NCI-H1930 (cell line): ENCODE measurements at regions not wholly inside any gene's neighbourhood (a gene's known extent, or its start where the extent isn't known, plus 50 kb on each side); places are given as distances from the start of the nearest gene placed in this dataset.

Source experiments
- DNase-seq, 2 experiments: peaks; one replicate each; lab custom pipeline; 2025; lab: John Stamatoyannopoulos, UW

GRCh38 chr9:28207657-28208056 is 634.4 kb upstream of the C9orf72 start:
- no peak for DNase-seq

GRCh38 chr9:28209130-28209529 is 635.8 kb upstream of the C9orf72 start:
- DNase-seq = no peak

DNA sequence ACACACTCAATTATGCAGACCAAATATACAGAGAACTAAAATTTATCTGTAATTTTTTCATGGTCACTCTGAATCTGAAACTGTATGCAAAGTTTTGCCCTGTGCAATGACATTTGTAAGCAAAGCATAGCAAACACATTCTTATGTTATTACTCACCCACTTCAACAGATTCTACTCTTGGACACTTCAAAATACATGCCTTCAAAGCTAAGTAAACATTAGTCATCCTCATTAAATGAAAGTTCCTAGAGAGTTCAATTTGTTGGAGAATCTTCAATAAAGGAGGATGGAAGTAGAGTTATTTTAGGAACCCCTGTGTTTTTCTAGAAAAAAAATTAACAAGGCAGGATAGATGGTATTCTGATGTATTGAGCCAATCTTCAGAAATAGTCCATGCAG is 639.7 kb upstream of the C9orf72 start:
- DNase-seq = no peak

DNA sequence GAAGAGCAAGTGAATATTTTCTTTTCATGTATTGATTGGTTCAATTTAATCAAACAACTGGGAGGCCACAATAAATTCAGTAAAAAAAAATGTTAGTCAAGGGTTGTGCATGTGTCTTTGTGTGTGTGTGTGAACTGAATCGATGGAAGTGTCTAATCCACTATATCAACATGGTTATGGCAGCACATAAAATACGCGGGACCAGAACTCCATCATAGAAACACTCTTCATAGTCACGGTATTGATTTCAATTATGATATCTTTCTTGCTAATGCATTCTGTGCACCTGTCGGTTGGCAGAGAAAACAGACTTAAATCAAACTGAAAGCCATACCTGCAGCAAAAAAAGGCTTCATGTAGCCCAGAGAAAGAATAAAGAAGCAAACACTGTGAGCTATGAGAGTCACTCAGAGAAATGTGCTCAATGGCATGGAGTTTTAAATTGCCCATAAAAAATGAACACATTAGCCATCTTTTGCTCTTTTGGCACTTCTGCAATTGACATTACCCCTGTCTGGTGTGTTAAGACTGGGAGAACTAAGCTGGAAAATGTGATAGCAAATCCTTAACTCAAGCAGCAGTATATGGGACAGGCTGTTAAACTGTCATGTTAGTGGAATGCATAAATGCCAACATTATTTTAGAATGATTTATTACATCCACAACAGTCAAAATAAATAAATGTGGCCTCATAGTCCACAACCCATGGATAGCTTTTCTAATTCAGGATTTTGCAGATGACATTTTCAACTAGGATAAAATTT is 642.4 kb upstream of the C9orf72 start:
- DNase-seq = no peak

DNA sequence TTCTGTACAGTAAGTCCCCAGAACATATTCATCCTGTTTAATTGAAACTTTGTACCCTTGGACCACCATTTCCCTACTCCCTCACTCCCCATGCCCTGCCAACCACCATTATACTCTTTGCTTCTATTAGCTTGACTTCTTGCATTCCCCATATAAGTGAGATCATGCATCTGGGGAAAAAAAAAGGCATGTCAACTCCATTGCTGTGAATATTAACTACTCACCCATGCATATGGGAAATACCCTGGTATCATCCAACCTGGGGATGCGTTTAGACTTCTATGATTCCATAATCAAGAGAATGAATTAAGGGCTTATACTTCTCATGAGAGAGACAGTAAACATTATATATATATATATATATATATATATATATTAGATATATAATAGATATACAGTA is 659.4 kb upstream of the C9orf72 start:
- DNase-seq = no peak

- DNase-seq = no peak
Observed at GRCh38 chr9:28234133-28234893, 661.0 kb upstream of the C9orf72 start.

DNA sequence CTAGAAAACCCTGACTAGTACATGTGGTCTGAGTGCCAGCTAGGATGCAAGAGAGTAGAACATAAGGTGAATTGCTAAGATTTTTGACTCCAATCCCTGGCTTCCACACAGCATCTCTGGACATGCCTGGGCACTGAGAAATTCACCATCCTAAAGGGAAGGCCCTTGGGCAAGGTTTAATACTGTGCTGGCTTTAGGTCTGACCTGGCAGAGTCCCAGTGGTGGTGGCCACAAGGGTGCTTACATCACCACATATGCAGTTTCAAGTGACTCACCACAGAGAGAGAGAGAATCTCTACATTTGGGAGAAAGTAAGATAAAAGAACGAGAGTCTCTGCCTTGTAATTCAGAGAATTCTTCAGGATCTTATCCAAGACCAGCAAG is 661.6 kb upstream of the C9orf72 start:
- DNase-seq = no peak

DNA sequence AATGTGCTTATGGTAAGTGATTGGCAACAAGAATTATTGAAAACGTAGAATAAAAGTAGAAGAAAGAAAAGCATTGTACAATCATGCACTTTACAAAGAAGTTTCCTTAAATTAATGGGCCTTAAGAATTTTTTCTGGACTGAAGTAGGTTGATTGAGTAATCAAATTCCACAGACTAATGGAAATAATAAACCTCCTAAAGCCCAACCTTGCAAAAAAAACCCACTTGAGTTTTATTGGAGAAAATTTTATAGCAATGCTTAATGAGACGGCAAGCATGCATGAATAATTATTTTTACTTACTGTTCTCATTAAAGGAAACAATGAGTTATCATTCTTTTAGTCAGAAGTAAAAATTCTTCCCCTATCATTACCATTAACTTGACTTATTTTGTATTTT is 676.1 kb upstream of the C9orf72 start:
- DNase-seq = no peak

DNA sequence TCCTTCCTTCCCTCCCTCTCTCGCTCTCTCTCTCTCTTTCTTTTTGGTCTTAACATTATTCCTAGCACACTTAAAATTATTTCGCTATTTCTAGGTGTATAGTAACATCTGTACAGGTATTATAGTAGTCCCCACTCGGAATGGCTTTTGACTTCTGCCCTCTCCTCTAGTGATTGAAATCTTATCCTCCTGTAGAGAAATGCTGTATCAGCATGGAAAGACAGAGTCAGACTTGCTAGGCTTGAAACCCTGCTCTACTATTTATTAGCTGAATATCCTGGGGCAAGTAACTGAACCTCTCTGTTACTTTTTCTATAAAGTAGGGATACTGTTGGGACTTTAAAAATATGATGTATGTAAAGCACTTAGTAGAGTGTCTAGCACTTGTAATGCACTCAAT is 681.9 kb upstream of the C9orf72 start:
- DNase-seq = no peak

GRCh38 chr9:28260330-28260729 is 687.0 kb upstream of the C9orf72 start:
- DNase-seq = no peak

DNA sequence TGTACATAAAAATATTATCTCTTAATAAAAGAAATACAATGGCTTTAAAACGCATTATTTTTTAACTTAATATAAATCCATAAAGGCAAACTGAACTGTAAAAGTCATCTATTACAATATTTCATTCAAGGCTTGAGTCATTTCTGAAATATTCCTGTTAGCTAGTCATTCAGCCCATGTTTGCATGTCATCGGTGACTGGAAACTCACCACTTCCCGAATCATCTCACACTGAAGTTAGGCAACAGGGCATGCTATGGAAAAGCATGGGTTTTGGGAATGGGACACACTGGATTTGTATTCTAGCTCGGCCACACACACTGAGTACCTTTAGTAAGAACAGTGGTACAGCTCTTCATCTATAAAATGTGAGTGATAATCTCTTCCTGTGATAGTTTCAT is 691.1 kb upstream of the C9orf72 start:
- DNase-seq = no peak

- no peak for DNase-seq
Observed at GRCh38 chr9:28267351-28267750, 694.1 kb upstream of the C9orf72 start.

DNA sequence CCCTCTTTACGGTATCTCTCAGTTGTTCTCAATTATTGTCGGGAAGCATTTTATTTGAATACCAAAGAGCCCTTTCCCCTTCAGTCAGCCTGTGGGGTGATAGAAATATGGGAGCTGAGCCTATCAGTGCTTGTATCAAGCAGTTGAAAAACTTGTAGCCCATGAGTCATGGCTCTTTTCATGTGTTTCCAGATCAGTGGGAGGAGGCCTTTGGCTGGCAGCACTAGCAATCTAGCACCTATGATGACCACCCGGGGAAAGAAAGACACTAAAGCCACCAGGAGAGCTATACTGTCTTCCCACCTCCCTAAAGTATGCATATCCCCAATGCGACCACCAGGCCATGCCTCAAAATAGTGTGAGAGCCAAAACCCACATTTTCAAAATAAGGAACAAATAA is 696.9 kb upstream of the C9orf72 start:
- no peak for DNase-seq

DNA sequence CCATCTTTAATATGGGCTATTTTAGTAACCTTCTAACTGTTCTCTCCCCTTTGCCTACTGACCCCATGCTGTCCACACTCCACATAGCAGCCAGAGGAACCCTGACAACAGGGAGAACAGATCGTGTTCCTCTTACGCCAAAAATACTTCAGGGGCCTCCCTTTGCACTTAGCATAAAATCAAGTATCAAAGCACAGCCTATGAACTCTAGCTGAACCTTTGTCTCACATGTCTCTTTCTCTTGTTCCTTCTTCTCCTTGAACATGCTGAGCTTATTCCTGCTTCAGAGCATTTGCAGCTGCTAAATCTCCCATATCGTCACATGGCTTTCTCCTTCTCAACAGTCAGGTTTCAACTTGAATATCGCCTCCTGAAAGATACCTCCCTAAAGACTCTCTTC is 698.8 kb upstream of the C9orf72 start:
- no peak for DNase-seq

- no peak for DNase-seq
Observed at GRCh38 chr9:28287455-28287854, 714.2 kb upstream of the C9orf72 start.

- no peak for DNase-seq
Observed at GRCh38 chr9:28289746-28290145, 716.5 kb upstream of the C9orf72 start.

DNA sequence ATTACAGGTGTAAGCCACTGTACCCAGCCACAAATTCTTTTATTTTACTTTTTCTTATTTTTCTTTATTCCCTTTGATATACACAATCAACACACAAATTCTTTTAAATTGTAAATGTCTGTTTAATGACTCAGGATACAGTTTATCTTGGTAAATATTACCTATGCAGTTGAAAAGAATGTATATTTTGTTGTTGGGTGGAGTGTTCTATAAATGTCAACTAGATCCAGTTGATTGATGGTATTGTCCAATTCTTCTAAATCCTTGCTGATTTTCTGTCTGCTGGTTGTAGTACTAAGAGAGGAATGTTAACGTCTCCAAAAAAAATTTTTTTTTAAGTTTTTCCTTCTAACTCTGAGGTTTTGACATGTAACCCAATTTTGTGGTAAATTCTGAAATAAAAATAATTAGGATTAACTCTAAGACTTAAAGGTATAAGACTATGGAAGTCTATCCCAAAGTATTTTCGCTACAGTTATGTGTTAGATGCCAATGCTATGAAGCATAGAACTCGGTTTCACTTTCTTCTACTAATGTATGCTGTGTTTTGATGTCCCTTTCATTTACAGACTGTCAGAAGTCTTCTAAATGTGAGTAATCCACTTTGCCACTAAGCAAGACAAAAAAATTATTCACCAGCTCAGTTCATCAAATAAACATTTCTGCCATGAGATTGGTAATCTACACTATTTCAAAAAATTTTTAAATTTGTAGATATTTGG is 720.2 kb upstream of the C9orf72 start:
- DNase-seq = no peak

- no peak for DNase-seq
Observed at GRCh38 chr9:28301281-28301680, 728.0 kb upstream of the C9orf72 start.

GRCh38 chr9:28317745-28318144 is 744.5 kb upstream of the C9orf72 start:
- DNase-seq = no peak

- DNase-seq = no peak
Observed at GRCh38 chr9:28318515-28318914, 745.2 kb upstream of the C9orf72 start.

DNA sequence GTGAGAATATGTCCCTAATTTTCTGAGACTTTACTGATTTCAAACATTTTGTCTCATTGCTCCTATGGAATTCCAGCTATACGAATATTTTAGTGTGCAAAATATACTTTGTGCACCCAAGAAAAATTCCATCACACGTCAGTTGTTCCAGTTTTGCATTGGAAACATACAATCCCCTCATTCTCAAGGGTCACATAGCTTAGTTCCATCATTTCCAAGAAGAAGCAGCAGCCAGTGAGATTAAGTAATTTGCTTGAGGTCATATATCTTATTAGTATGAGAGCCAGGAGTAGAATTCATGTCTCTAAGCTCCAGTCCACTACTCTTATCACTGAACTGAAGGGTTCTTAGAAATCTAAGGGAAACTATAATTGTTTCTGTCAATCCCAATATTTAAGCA is 746.7 kb upstream of the C9orf72 start:
- no peak for DNase-seq

- DNase-seq = no peak
Observed at GRCh38 chr9:28320616-28321015, 747.3 kb upstream of the C9orf72 start.

- DNase-seq = no peak
Observed at GRCh38 chr9:28329323-28329722, 756.0 kb upstream of the C9orf72 start.
